ENCODE measurements at regions not wholly inside any gene's neighbourhood (a gene's known extent, or its start where the extent isn't known, plus 50 kb on each side); places are given as distances from the start of the nearest gene placed in this dataset.

DNA sequence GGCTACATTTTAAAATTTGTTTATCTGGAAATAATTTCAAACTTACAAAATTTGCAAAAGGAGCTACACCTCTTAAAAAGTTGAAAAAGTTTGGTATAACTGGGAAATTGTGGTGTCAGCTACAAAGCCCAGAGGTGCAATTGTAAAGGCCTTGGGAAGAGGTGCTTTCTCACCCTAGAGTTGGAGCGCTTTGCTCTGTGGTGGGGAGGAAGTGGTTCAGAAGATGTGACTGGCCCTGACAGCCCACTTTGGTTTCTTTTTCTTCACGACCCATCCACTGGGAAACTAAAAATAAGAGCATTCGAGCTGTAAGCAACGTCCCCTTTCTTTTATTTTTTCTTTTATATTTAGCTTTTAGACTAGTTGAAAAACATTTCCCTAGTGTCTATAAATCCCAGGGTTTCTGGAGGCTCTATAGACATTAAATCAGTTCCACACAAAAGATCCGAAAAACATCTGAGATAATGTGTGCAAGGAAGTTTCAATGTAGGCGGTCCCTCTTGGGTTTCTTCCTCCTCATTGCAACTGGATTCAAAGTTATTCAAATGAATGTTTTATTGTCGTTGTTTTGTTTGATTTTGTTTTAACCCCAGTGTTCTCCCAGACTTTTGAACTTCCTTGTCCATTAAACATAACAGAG, 397.8 kb downstream of the KIF16B start:
- peaks cover 0 to 12% (median 0%) of the 10 kb centered on the region in 7 donors for H3K27me3 ChIP-seq
- H3K9me3 ChIP-seq, result peaks cover 0 to 13% (median 0%) of the 10 kb centered on the region in 11 donors
- WGBS, 2 donors, result 62 to 74% methylated on average over 7 of the region's 7 CpGs
- H3K27ac ChIP-seq, result no peak overlapping the region
- TF ChIP-seq, protein P1, sequence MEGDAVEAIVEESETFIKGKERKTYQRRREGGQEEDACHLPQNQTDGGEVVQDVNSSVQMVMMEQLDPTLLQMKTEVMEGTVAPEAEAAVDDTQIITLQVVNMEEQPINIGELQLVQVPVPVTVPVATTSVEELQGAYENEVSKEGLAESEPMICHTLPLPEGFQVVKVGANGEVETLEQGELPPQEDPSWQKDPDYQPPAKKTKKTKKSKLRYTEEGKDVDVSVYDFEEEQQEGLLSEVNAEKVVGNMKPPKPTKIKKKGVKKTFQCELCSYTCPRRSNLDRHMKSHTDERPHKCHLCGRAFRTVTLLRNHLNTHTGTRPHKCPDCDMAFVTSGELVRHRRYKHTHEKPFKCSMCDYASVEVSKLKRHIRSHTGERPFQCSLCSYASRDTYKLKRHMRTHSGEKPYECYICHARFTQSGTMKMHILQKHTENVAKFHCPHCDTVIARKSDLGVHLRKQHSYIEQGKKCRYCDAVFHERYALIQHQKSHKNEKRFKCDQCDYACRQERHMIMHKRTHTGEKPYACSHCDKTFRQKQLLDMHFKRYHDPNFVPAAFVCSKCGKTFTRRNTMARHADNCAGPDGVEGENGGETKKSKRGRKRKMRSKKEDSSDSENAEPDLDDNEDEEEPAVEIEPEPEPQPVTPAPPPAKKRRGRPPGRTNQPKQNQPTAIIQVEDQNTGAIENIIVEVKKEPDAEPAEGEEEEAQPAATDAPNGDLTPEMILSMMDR (IDR thresholded peaks at IDR 0.05), result no peak
- no peaks in the 10 kb centered on the region for H3K36me3 ChIP-seq
- DNase-seq (no peak), ATAC-seq (no peak)
- intact Hi-C loops (cut with DNase I), result no loop called here
- no peak overlapping the region for H3K4me3 ChIP-seq
- H3K4me1 ChIP-seq, result no peaks in the 10 kb centered on the region

DNA sequence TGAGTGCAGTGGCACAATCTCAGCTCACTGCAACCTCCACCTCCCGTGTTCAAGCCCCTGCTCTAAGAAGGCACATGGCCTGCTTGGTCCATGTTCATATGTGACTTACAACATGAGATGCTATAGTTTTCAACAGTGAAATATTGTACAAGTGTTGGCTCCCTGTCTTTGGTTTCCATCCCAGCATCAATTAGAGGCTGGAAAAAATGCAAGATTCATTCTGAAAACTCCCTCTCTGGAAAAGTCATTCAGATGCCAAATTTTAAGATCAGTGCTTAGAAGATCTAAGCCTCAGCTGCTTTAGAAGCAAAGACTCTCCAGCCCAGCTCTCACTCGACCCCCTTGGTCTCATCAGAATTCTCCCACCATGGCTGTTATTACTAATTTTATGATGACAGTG, 398.9 kb downstream of the KIF16B start:
- Histone ChIP-seq H3K4me3 (no peak overlapping the region), H3K9me3 (peaks cover 0 to 7% (median 0%) of the 10 kb centered on the region in 11 donors), H3K4me1 (no peaks in the 10 kb centered on the region), H3K36me3 (no peaks in the 10 kb centered on the region), H3K27ac (no peak overlapping the region), H3K27me3 (peaks cover 0 to 12% (median 0%) of the 10 kb centered on the region in 7 donors)
- TF ChIP-seq, protein P1 (IDR thresholded peaks at IDR 0.05), result no peak
- no peak for DNase-seq
- WGBS, 2 donors, result 70 to 75% methylated on average over 2 of the region's 2 CpGs
- ATAC-seq, result no peak
- intact Hi-C loops (cut with DNase I), result no loop called here

- ATAC-seq (no peak), DNase-seq (no peak)
- WGBS, 2 donors, result 69 to 87% methylated on average over 4 of the region's 4 CpGs
- H3K9me3 ChIP-seq, result peaks cover 0 to 7% (median 0%) of the 10 kb centered on the region in 11 donors
- TF ChIP-seq, protein P1 (IDR thresholded peaks at IDR 0.05), result no peak
- intact Hi-C loops (cut with DNase I), result no loop called here
- no peak overlapping the region for H3K27ac ChIP-seq
- H3K4me3 ChIP-seq, result no peak overlapping the region
- H3K27me3 ChIP-seq, result peaks cover 0 to 12% (median 0%) of the 10 kb centered on the region in 7 donors
- no peaks in the 10 kb centered on the region for H3K36me3 ChIP-seq
- H3K4me1 ChIP-seq, result no peaks in the 10 kb centered on the region
Observed at GRCh38 chr20:16173044-16173443, 400.2 kb downstream of the KIF16B start.

- TF ChIP-seq, protein P1 (IDR thresholded peaks at IDR 0.05), result no peak
- H3K36me3 ChIP-seq, result no peaks in the 10 kb centered on the region
- peaks cover 0 to 12% (median 0%) of the 10 kb centered on the region in 7 donors for H3K27me3 ChIP-seq
- intact Hi-C loops (cut with DNase I), result no loop called here
- peaks cover 0 to 2% (median 0%) of the 10 kb centered on the region in 11 donors for H3K9me3 ChIP-seq
- DNase-seq, result no peak
- H3K4me1 ChIP-seq, result no peaks in the 10 kb centered on the region
- no peak overlapping the region for H3K27ac ChIP-seq
- no peak overlapping the region for H3K4me3 ChIP-seq
- no peak for ATAC-seq
Observed at GRCh38 chr20:16171180-16171579, 402.1 kb downstream of the KIF16B start.

All from heart right ventricle (tissue), 16 donors.